GM21717 (cell line): ENCODE measurements at regions not wholly inside any gene's neighbourhood (a gene's known extent, or its start where the extent isn't known, plus 50 kb on each side); places are given as distances from the start of the nearest gene placed in this dataset.

Experiments used
- ATAC-seq: cut with Tn5 transposase; IDR thresholded peaks from one replicate; pipeline ENCODE4 v1.9.1; 2021; ENCODE audit warnings: mild to moderate bottlenecking, moderate library complexity; ENCODE audit not compliant: unreplicated experiment

- ATAC-seq, result no peak
These were observed 268.6 kb downstream of the NDFIP2 start for GRCh38 chr13:79749566-79749965.

DNA sequence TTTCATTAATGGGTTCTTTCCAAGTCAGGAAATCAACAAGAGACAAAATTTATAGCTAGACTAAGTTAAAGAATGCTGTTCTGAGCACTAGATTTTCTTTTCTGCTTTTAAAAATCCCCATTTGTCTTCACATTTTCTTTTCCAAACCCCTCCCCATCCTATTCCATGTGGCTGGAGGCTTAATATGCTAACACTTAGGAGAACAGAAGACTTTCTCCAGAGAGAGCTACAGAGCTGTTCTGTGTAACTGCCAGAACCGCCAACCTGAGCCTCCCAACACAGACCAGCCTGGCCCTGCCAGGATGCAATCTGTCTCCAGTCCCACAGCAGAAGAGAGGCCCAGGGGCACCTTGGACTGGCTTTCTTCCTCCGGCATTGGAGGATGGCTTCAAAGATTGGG is 264.1 kb downstream of the NDFIP2 start:
- ATAC-seq, result no peak

DNA sequence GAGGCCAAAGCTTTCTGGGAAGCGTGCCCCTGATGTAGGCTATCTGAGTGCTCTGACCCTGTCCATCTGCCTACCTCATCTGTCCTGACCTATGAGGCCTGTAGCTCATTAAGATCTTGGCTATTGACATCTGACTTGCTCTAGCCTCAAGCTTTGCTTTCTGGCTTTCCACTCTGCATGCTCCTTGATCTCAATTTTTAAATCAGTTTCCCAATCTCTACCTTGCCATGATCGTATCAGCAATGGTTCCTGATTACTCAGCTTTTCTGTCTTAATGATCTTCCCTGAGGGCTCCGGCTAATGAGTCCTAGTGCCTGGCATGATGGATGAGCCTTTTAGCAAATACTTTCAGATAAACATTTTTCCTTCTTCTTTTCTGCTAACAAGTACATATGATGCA is 262.0 kb downstream of the NDFIP2 start:
- ATAC-seq, result no peak

DNA sequence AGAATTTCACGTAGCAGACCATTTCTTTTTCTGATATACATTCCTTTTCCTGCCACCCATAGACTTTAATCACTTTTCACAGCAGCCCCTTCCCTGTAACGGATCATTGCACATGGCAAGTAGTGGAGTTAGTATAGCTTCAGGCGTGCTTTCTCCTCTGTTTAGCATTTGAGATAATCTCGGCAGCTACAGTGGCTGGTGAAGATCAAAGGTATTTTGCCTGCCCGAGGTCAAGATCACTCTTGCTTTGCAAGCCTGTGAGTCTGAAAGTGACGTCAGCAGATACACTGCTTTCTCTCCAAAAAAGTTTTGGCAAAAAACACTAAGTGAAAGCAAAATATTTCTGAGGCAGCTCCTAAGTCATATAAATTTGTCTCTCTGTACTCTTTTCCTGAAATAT is 260.0 kb downstream of the NDFIP2 start:
- ATAC-seq, result no peak

GRCh38 chr13:79736356-79736755 is 255.4 kb downstream of the NDFIP2 start:
- no peak for ATAC-seq

DNA sequence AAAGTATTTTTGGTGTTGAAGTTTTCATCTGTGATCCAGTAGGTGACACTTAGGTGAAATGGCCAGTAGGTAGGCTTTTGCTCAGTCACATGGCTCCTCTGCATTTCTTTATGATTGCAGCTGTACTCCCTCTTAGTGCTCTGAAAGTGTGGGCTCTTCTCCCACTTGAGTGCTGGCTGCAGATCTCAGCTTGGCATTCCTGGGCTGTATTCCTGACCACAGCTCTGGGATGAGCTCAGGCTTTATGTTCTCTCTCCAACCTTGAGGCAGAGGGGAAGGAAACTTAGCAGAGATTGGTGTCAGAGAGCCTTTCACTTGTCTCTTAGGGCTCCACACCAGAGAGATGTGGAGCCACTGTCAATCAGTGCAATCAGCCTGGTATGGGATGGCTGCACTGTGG is 254.3 kb downstream of the NDFIP2 start:
- ATAC-seq, result no peak

GRCh38 chr13:79727086-79727485 is 246.1 kb downstream of the NDFIP2 start:
- ATAC-seq, result no peak

DNA sequence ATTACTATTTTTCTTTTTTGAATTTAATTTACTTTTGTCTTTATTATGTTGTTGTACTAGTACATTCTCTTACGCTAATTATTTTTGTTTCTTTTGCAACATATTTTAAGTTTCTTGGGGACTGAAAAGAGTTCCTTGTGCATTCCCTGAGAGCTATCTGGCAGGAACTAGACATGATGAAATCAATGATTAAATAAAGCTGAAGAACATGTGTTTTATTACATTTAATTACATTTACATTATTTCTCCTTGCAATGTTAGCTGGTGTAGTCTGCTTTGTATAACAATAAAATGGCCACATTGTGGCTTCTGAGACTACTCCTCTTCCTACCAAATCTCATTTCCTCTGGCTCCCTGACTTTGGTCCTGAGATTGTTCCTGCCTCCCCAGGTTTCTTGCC is 244.9 kb downstream of the NDFIP2 start:
- ATAC-seq, result no peak

- ATAC-seq, result no peak
These were observed 243.6 kb downstream of the NDFIP2 start for GRCh38 chr13:79724348-79725103.

GRCh38 chr13:79723519-79724024 is 242.6 kb downstream of the NDFIP2 start:
- no peak for ATAC-seq

- ATAC-seq, result no peak
These were observed 242.0 kb downstream of the NDFIP2 start for GRCh38 chr13:79722885-79723445.

GRCh38 chr13:79716191-79716590 is 235.2 kb downstream of the NDFIP2 start:
- ATAC-seq, result no peak

DNA sequence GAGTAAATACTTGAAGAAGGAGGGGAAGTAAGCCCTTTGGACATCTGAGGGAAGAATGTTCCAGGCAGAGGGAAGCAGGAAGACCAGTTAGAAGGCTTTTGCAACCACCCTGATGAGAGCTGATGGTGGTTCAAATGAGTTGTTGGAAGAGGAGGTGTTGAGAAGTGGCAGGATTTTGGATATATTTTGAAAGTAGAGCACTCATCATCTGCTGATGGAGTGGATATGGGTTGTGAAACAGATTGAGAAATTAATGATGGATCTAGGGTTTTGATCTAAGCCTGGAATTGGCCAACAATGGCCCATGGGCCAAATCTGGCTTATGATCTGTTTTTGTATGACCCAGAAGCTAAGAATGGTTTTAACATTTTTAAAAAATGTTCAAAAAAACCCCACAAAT is 230.7 kb downstream of the NDFIP2 start:
- ATAC-seq, result no peak

GRCh38 chr13:79710376-79710775 is 229.4 kb downstream of the NDFIP2 start:
- ATAC-seq, result no peak

- no peak for ATAC-seq
These were observed 228.5 kb downstream of the NDFIP2 start for GRCh38 chr13:79709471-79709870.

DNA sequence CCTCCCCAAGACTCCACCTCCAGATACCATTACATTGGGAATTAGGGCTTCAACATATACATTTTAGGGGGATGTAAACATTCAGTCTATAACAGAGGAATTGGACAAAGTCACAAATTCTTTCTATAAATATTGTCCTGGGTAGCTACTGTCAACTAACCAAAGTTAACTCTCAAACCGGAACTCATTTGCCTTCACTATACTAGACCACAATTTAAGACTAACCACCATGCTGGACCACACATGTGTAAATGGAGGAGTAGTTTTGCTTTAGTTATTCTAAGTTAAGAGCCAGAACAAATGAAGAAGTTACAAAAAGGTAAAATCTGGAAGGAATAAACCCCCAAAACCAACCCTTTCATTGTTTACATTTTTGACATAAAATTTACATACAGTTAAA is 222.8 kb downstream of the NDFIP2 start:
- no peak for ATAC-seq

- no peak for ATAC-seq
These were observed 214.8 kb downstream of the NDFIP2 start for GRCh38 chr13:79695754-79696153.

DNA sequence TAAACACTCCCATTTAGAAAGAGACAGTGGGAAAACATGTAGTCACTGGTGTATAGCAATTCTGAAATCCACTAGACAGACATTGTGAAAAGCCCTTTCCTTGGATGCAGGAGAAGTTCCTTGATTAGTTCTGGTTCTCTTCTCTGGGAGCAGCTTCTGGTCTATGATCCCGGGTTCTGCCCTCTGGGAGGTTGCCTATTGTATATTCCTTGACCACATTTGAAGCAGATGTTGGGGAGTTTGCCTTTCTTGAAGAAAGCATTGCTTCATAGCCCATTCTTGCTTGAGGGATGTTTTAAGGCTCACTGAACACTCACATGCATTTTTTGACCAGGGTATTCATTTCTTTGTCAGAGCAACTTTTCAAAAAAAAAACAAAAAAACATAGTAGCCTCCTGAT is 211.9 kb downstream of the NDFIP2 start:
- no peak for ATAC-seq

DNA sequence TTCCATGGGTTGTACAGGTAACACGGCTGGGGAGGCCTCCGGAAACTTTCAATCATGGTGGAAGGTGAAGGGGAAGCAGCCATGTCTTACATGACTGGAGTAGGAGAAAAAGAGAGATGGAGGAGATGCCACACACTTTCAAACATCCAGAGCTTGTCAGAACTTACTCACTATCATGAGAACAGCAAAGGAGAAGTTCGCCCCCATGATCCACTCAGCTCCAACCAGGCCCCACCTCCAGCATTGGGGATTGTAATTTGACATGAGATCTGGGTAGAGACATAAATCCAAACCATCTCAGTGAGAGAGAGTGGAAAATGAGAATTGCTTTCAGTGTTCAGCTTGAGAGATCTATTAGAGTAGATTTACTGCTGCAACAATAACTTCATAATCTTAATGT is 210.9 kb downstream of the NDFIP2 start:
- no peak for ATAC-seq

GRCh38 chr13:79688741-79689140 is 207.8 kb downstream of the NDFIP2 start:
- ATAC-seq, result no peak

- ATAC-seq, result no peak
These were observed 205.5 kb downstream of the NDFIP2 start for GRCh38 chr13:79686441-79686840.

DNA sequence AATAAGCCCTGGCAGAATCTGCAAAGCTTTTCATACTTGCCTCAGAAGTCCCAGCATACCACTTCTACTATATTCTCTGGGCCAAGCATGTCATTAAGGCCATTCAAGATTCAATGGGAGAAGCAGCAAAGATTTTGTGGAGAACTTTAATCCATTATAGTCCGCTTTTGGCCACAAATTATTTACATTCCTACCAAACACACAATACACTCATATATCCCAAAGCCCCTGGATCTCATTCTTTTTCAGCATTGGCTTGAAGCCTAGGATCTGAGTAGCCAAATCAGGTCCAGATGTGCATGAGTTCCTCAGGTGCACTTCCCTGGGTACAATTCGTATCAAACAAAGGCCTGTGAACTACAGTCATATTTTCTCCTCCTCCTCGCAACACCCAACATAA is 203.4 kb downstream of the NDFIP2 start:
- no peak for ATAC-seq

DNA sequence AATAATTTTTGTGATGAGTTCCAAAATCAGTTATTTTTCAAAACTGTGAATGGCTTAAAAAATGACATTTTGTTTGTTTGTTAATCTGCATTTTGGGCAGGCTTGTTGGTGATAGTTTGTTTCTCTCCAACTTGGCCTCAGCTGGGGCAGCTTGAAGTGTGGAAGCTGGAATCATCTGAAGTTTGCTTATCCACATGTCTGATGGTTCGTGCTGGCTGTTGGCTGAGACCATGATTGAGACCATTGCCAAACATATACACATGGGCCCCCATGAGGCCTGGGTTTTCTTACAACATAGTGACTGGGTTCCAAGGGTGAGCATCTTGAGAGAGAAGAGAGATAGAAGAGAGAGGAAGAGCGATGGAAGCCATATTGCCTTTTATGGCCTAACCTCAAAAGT is 201.2 kb downstream of the NDFIP2 start:
- no peak for ATAC-seq
